Epithelial cell of prostate (primary cell): ENCODE measurements at regions not wholly inside any gene's neighbourhood (a gene's known extent, or its start where the extent isn't known, plus 50 kb on each side); places are given as distances from the start of the nearest gene placed in this dataset.
A peak's percentile ranks its signal among the peaks of the same experiment; 100 is the strongest.
"Not testable (repeated sequence)": the region's sequence is repeated elsewhere in the genome, so short reads cannot be mapped to it uniquely, and the experiment has no call there.

ENCODE experiments used
- DNase-seq: peaks from one replicate; pipeline ENCODE4 v3.0.0-alpha.2; 2011; ENCODE audit warnings: low read depth, low spot score
- H3K27ac ChIP-seq: fragments of 450-650 bp; 2 replicates; pipeline ENCODE4 v1.5.1; 2017; ENCODE audit warnings: mild to moderate bottlenecking

GRCh38 chr7:11988186-11988585 is 156.2 kb upstream of the THSD7A start:
- DNase-seq = no peak
- H3K27ac ChIP-seq = no peak overlapping the region

GRCh38 chr7:12002428-12002827 is 170.4 kb upstream of the THSD7A start:
- DNase-seq = no peak
- H3K27ac ChIP-seq = no peak overlapping the region

- no peak overlapping the region for H3K27ac ChIP-seq
- no peak for DNase-seq
These were observed 172.6 kb upstream of the THSD7A start for GRCh38 chr7:12004581-12004980.

- DNase-seq = no peak
- H3K27ac ChIP-seq = no peak overlapping the region
These were observed 175.6 kb upstream of the THSD7A start for GRCh38 chr7:12007576-12007975.

- H3K27ac ChIP-seq = no peak overlapping the region
- peak; percentile 33 for DNase-seq
These were observed 182.0 kb upstream of the THSD7A start for GRCh38 chr7:12013983-12014382.

- H3K27ac ChIP-seq = no peak overlapping the region
- DNase-seq = no peak
These were observed 184.4 kb upstream of the THSD7A start for GRCh38 chr7:12016439-12016838.

GRCh38 chr7:12017046-12017445 is 185.0 kb upstream of the THSD7A start:
- no peak for DNase-seq
- H3K27ac ChIP-seq = no peak overlapping the region

GRCh38 chr7:12022011-12022410 is 189.1 kb upstream of the TMEM106B start:
- DNase-seq = not testable (repeated sequence)

GRCh38 chr7:12025246-12025645 is 185.8 kb upstream of the TMEM106B start:
- H3K27ac ChIP-seq = no peak overlapping the region
- DNase-seq = no peak

More at GRCh38 chr7:12022011-12022410, 189.1 kb upstream of the TMEM106B start:
- not testable (repeated sequence) for H3K27ac ChIP-seq

GRCh38 chr7:12028508-12028907 is 182.6 kb upstream of the TMEM106B start:
- no peak for DNase-seq
- no peak overlapping the region for H3K27ac ChIP-seq

GRCh38 chr7:12030116-12030515 is 181.0 kb upstream of the TMEM106B start:
- DNase-seq = no peak
- no peak overlapping the region for H3K27ac ChIP-seq

GRCh38 chr7:12031186-12031585 is 179.9 kb upstream of the TMEM106B start:
- H3K27ac ChIP-seq = no peak overlapping the region
- DNase-seq = no peak

- no peak for DNase-seq
- peak overlapping the region; percentile 13 for H3K27ac ChIP-seq
These were observed 179.5 kb upstream of the TMEM106B start for GRCh38 chr7:12031638-12032037.

- DNase-seq = no peak
- H3K27ac ChIP-seq = peak overlapping the region; percentile 13
These were observed 178.9 kb upstream of the TMEM106B start for GRCh38 chr7:12032146-12032545.

- peak overlapping the region; percentile 50 for H3K27ac ChIP-seq
These were observed 167.6 kb upstream of the TMEM106B start for GRCh38 chr7:12043457-12043856.

GRCh38 chr7:12052211-12052610 is 158.9 kb upstream of the TMEM106B start:
- no peak for DNase-seq
- no peak overlapping the region for H3K27ac ChIP-seq

More at GRCh38 chr7:12043457-12043856, 167.6 kb upstream of the TMEM106B start:
- not testable (repeated sequence) for DNase-seq

GRCh38 chr7:12053561-12053960 is 157.5 kb upstream of the TMEM106B start:
- no peak for DNase-seq
- no peak overlapping the region for H3K27ac ChIP-seq

- H3K27ac ChIP-seq = peak overlapping the region; percentile 55
- no peak for DNase-seq
These were observed 156.3 kb upstream of the TMEM106B start for GRCh38 chr7:12054830-12055229.

GRCh38 chr7:12056381-12056780 is 154.7 kb upstream of the TMEM106B start:
- no peak overlapping the region for H3K27ac ChIP-seq
- no peak for DNase-seq

GRCh38 chr7:12056977-12057376 is 154.1 kb upstream of the TMEM106B start:
- no peak overlapping the region for H3K27ac ChIP-seq
- DNase-seq = no peak

- no peak for DNase-seq
- no peak overlapping the region for H3K27ac ChIP-seq
These were observed 149.0 kb upstream of the TMEM106B start for GRCh38 chr7:12062062-12062461.

- H3K27ac ChIP-seq = peak overlapping the region; percentile 94
- no peak for DNase-seq
These were observed 146.4 kb upstream of the TMEM106B start for GRCh38 chr7:12064586-12065127.

GRCh38 chr7:12066004-12066403 is 145.1 kb upstream of the TMEM106B start:
- peak overlapping the region; percentile 94 for H3K27ac ChIP-seq
- DNase-seq = peak; percentile 91
